IPS-15b (cell line): ENCODE measurements at regions not wholly inside any gene's neighbourhood (a gene's known extent, or its start where the extent isn't known, plus 50 kb on each side); places are given as distances from the start of the nearest gene placed in this dataset.

Experiments
- H3K27me3 ChIP-seq: one replicate; pipeline ENCODE4 v1.6.1; 2013; ENCODE audit warnings: low read length; ENCODE audit not compliant: control insufficient read depth, insufficient read depth
- H3K36me3 ChIP-seq: one replicate; pipeline ENCODE4 v1.6.1; 2013; ENCODE audit warnings: low read length; ENCODE audit not compliant: control insufficient read depth, insufficient read depth
- H3K4me1 ChIP-seq: one replicate; pipeline ENCODE4 v1.6.1; 2013; ENCODE audit warnings: mild to moderate bottlenecking, low read length; ENCODE audit not compliant: control insufficient read depth, insufficient read depth
- H3K4me3 ChIP-seq: one replicate; pipeline ENCODE4 v1.5.1; 2013; ENCODE audit warnings: low read depth, low read length
- H3K9ac ChIP-seq: one replicate; pipeline ENCODE4 v1.6.1; 2013; ENCODE audit warnings: low read depth, mild to moderate bottlenecking, low read length
- H3K9me3 ChIP-seq: one replicate; pipeline ENCODE4 v1.6.1; 2013; ENCODE audit warnings: mild to moderate bottlenecking, low read length; ENCODE audit not compliant: control insufficient read depth, insufficient read depth

- H3K27me3 ChIP-seq: no peaks in the 10 kb centered on the region
- H3K9me3 ChIP-seq: no peaks in the 10 kb centered on the region
- no peak overlapping the region for H3K4me3 ChIP-seq
- H3K4me1 ChIP-seq: no peaks in the 10 kb centered on the region
- H3K9ac ChIP-seq: no peak overlapping the region
- H3K36me3 ChIP-seq: no peaks in the 10 kb centered on the region
Measured at GRCh38 chr18:43398601-43399000, 121.3 kb upstream of the SYT4 start.

GRCh38 chr18:43405097-43405496, 127.8 kb upstream of the SYT4 start:
- Histone ChIP-seq H3K9me3 (no peaks in the 10 kb centered on the region), H3K9ac (no peak overlapping the region), H3K27me3 (no peaks in the 10 kb centered on the region), H3K4me3 (no peak overlapping the region), H3K4me1 (no peaks in the 10 kb centered on the region), H3K36me3 (no peaks in the 10 kb centered on the region)

- no peak overlapping the region for H3K4me3 ChIP-seq
- H3K4me1 ChIP-seq: no peaks in the 10 kb centered on the region
- H3K9me3 ChIP-seq: no peaks in the 10 kb centered on the region
- no peaks in the 10 kb centered on the region for H3K36me3 ChIP-seq
- H3K9ac ChIP-seq: no peak overlapping the region
- H3K27me3 ChIP-seq: no peaks in the 10 kb centered on the region
Measured at GRCh38 chr18:43414006-43414405, 136.7 kb upstream of the SYT4 start.

GRCh38 chr18:43420091-43420490, 142.8 kb upstream of the SYT4 start:
- Histone ChIP-seq H3K27me3 (no peaks in the 10 kb centered on the region), H3K4me3 (no peak overlapping the region), H3K36me3 (no peaks in the 10 kb centered on the region), H3K9me3 (no peaks in the 10 kb centered on the region), H3K9ac (no peak overlapping the region), H3K4me1 (no peaks in the 10 kb centered on the region)

GRCh38 chr18:43420950-43421349, 143.7 kb upstream of the SYT4 start:
- Histone ChIP-seq H3K9ac (no peak overlapping the region), H3K36me3 (no peaks in the 10 kb centered on the region), H3K4me3 (no peak overlapping the region), H3K9me3 (no peaks in the 10 kb centered on the region), H3K27me3 (no peaks in the 10 kb centered on the region), H3K4me1 (no peaks in the 10 kb centered on the region)

- H3K36me3 ChIP-seq: no peaks in the 10 kb centered on the region
- no peaks in the 10 kb centered on the region for H3K4me1 ChIP-seq
- H3K27me3 ChIP-seq: no peaks in the 10 kb centered on the region
- H3K4me3 ChIP-seq: no peak overlapping the region
- H3K9me3 ChIP-seq: no peaks in the 10 kb centered on the region
- no peak overlapping the region for H3K9ac ChIP-seq
Measured at GRCh38 chr18:43422518-43422917, 145.2 kb upstream of the SYT4 start.

- no peaks in the 10 kb centered on the region for H3K27me3 ChIP-seq
- H3K4me1 ChIP-seq: no peaks in the 10 kb centered on the region
- H3K4me3 ChIP-seq: no peak overlapping the region
- H3K9me3 ChIP-seq: peaks cover 2% of the 10 kb centered on the region
- no peak overlapping the region for H3K9ac ChIP-seq
- H3K36me3 ChIP-seq: no peaks in the 10 kb centered on the region
Measured at GRCh38 chr18:43435851-43436250, 158.6 kb upstream of the SYT4 start.

GRCh38 chr18:43442131-43442530, 164.8 kb upstream of the SYT4 start:
- Histone ChIP-seq H3K27me3 (no peaks in the 10 kb centered on the region), H3K4me1 (no peaks in the 10 kb centered on the region), H3K9ac (no peak overlapping the region), H3K4me3 (no peak overlapping the region), H3K36me3 (no peaks in the 10 kb centered on the region), H3K9me3 (peaks cover 2% of the 10 kb centered on the region)

- no peaks in the 10 kb centered on the region for H3K36me3 ChIP-seq
- no peak overlapping the region for H3K4me3 ChIP-seq
- H3K4me1 ChIP-seq: no peaks in the 10 kb centered on the region
- H3K9me3 ChIP-seq: peaks cover 2% of the 10 kb centered on the region
- no peak overlapping the region for H3K9ac ChIP-seq
- H3K27me3 ChIP-seq: no peaks in the 10 kb centered on the region
Measured at GRCh38 chr18:43442571-43442970, 165.3 kb upstream of the SYT4 start.

- H3K9me3 ChIP-seq: peaks cover 10% of the 10 kb centered on the region
- H3K36me3 ChIP-seq: no peaks in the 10 kb centered on the region
- H3K4me1 ChIP-seq: no peaks in the 10 kb centered on the region
- no peaks in the 10 kb centered on the region for H3K27me3 ChIP-seq
- H3K4me3 ChIP-seq: no peak overlapping the region
- H3K9ac ChIP-seq: no peak overlapping the region
Measured at GRCh38 chr18:43465483-43465882, 188.2 kb upstream of the SYT4 start.

GRCh38 chr18:43471873-43472272, 194.6 kb upstream of the SYT4 start:
- Histone ChIP-seq H3K4me1 (no peaks in the 10 kb centered on the region), H3K9me3 (no peaks in the 10 kb centered on the region), H3K4me3 (no peak overlapping the region), H3K36me3 (no peaks in the 10 kb centered on the region), H3K27me3 (no peaks in the 10 kb centered on the region), H3K9ac (no peak overlapping the region)

- Histone ChIP-seq H3K27me3 (no peaks in the 10 kb centered on the region), H3K4me1 (no peaks in the 10 kb centered on the region), H3K4me3 (no peak overlapping the region), H3K9me3 (peaks cover 8% of the 10 kb centered on the region), H3K9ac (no peak overlapping the region), H3K36me3 (no peaks in the 10 kb centered on the region)
Measured at GRCh38 chr18:43481069-43481468, 203.8 kb upstream of the SYT4 start.

- no peak overlapping the region for H3K9ac ChIP-seq
- no peaks in the 10 kb centered on the region for H3K4me1 ChIP-seq
- no peak overlapping the region for H3K4me3 ChIP-seq
- H3K9me3 ChIP-seq: peaks cover 17% of the 10 kb centered on the region
- no peaks in the 10 kb centered on the region for H3K27me3 ChIP-seq
- no peaks in the 10 kb centered on the region for H3K36me3 ChIP-seq
Measured at GRCh38 chr18:43482136-43482535, 204.8 kb upstream of the SYT4 start.
